SIG-M5 treated with dmso at 0.1 percent for 504 hours (cell line): ENCODE measurements at regions not wholly inside any gene's neighbourhood (a gene's known extent, or its start where the extent isn't known, plus 50 kb on each side); places are given as distances from the start of the nearest gene placed in this dataset.

Experiments
- DNase-seq: peaks from one replicate; lab custom pipeline; 2025; ENCODE audit not compliant: unreplicated experiment; lab: John Stamatoyannopoulos, UW

GRCh38 chr10:33754052-33754451, 419.6 kb upstream of the NRP1 start:
- no peak for DNase-seq

DNA sequence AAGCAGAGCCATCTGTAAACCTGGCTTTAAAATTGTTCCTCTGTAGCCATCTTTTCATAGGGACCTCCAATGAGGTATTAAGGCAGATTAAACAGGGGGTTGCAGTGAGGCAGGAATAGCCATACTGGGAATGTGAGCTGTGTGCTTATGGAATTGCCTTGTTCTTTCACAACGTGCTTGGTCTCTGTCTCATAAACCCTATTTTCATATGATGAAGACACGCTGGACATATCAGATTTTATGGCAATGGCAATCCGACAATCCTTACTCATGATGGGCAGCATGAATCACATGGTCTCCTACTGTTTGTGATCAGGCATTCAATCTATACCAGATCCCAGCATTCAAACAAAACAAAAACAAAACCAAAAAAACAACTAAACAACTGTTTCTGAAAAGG, 418.9 kb upstream of the NRP1 start:
- DNase-seq, result no peak

GRCh38 chr10:33749790-33750189, 415.3 kb upstream of the NRP1 start:
- DNase-seq, result no peak

DNA sequence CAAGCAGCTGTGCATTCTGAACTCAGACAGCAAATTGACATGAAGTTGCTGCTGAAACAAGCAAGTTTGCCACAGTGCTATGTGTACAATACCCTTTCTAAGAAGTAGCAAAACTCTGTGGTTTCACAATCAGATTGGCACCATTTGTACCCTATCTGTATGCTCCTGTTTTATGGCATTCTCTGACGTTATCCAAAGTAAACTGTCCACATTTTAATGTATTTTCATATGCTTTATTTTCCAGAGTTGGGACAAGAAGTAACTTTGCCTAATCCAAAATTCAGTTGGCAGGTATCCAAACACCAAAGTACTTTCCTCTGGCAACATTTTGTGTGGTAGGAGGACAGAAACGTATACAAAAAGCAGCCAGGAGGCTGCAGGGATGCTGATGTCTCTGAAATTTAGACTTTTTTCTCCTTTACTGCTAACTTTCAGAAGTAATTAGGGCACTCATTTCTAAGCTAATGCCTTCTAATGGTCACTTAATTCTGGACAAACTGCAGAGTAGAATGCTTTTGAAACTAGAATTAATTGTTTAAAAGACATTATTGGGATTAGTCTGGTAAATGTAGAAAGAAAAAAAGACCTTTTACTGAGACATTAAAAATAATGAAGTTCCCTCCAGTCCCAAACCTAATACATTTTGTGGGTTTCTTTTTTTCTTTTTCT, 414.7 kb upstream of the NRP1 start:
- DNase-seq, result no peak

DNA sequence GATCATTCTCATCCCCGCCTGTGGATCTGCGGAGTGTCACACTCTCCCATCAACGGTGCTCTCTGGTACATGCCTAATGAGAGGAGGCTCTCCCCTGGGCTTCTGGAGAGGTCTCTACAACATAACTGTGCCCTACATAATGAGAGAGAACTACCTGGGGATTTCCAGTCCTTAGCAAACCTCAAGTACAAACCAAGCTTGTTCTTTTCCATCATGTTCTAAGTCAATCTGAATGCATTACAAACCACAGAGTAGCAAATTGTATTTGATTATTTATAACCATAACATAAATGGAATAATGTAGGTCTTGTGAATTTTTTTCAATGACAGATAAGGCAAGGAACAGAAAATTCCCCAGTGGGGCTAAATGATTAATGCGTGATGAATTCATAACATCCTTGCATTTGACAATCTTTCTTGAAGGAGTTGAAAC, 412.4 kb upstream of the NRP1 start:
- no peak for DNase-seq

GRCh38 chr10:33746186-33746585, 411.7 kb upstream of the NRP1 start:
- DNase-seq, result no peak

DNA sequence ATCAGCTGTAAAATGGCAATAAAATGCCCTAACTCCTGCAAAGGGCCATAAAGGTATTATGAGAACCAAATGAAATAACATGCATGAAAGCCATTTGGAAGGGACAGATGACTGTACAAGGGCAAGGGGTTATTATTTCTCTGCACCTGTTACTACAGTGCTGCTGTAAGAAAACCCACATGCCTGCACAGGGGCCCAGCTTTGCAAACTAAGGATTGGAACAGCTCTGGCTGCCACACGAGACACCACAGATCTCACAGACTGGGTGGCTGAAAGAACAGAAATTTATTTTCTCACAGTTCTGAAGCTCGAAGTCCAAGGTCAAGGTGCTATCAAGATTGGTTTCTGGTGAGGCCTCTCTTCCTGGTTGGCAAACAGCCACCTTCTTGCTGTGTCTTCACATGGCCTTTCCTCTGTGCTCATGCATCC, 409.0 kb upstream of the NRP1 start:
- no peak for DNase-seq

DNA sequence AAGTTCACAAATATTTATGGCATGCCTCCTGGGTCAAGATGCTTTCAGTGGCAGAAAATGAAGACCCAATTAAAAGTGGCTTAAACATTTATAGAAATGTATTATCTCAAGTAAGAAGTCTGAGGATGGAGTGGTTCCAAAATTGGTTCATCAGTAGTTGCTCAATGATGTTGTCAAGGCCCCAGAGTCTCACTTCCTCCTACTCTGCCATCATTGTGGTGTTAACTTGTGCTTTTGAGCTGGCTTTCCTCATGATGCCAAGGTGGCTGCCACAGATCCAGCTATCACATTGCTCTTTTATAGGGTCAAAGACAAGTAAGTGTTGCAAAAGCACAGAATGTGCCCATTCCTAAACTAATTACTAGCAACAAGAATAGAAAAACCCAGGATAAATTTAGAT, 404.6 kb upstream of the NRP1 start:
- peak; percentile 34 for DNase-seq

- peak; percentile 10 for DNase-seq
Observed at GRCh38 chr10:33735464-33735923, 401.0 kb upstream of the NRP1 start.

- DNase-seq, result no peak
Observed at GRCh38 chr10:33734393-33735155, 400.1 kb upstream of the NRP1 start.

DNA sequence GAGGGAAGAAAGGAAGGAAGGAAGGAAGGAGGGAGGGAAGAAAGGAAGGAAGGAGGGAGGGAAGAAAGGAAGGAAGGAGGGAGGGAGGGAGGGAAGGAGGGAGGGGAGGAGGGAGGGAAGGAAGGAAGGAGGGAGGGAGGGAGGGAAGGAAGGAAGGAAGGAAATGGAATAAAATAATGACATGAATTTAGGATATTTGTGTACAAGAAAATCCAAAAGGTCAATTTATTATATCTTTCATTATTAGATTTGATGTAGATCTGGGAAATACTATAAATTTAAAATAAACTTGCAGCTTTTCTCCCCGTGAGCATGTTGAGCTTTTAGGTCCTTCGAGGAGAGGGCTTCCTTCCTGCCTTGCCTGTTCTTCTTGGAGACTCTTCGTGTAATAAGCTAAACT, 398.6 kb upstream of the NRP1 start:
- DNase-seq, result no peak

- DNase-seq, result no peak
Observed at GRCh38 chr10:33732161-33732680, 397.8 kb upstream of the NRP1 start.

DNA sequence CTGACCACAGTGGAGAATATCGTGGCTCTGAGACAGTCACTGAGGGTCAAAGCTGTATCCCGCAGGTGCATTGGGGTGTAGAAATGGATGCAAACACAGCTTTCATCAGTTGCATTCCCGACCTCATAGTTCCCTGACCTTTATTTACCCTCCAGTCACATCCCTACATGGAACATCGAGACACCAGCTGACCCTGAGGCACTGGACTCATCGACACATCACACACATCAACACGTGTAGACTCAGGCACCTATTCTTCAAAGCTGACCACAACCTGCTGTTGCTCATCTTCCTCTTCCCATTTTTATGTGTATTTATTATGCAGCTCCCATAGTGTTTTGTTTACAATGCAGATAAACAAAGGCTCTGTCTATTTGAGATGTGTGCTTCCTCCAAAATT, 396.9 kb upstream of the NRP1 start:
- no peak for DNase-seq

DNA sequence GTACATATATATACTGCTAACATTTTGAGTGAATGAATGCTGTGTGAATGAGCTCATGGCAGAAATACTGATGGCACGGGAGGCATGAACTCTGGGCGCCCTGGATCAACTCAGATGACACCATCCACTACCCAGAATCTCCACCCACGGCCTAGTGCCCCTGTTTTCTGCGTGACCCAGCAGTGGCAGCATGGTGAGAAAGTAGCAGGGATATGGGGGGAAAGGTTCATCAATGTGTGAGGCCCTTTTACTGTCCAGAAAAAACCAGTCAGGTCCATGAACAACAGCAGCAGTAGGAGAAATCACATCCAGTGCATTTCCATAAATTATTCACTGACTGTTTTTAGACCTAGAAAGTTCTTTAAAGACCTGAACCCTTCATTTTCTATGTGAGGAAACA, 391.0 kb upstream of the NRP1 start:
- no peak for DNase-seq

GRCh38 chr10:33723181-33723580, 388.7 kb upstream of the NRP1 start:
- DNase-seq, result no peak

- no peak for DNase-seq
Observed at GRCh38 chr10:33722067-33722466, 387.6 kb upstream of the NRP1 start.

DNA sequence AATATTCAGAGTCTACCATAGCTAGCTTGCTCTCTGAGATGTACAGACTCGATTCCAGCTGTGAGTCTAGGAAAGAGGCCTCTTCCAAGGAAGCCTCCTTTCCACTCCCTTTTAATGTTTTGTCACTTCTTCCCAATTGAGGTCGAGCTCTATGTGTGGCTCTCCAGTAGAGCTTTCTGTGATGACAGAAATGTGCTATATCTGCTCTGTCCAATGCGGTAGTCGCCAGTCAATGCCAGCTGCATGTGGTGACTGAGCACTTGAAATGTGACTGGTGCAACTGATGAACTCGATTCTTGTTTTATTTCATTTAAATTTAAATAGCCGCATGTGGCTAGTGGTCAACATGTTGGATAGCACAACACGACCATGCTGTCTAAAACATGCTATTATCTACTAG, 387.0 kb upstream of the NRP1 start:
- DNase-seq, result no peak

GRCh38 chr10:33720161-33720560, 385.7 kb upstream of the NRP1 start:
- no peak for DNase-seq

DNA sequence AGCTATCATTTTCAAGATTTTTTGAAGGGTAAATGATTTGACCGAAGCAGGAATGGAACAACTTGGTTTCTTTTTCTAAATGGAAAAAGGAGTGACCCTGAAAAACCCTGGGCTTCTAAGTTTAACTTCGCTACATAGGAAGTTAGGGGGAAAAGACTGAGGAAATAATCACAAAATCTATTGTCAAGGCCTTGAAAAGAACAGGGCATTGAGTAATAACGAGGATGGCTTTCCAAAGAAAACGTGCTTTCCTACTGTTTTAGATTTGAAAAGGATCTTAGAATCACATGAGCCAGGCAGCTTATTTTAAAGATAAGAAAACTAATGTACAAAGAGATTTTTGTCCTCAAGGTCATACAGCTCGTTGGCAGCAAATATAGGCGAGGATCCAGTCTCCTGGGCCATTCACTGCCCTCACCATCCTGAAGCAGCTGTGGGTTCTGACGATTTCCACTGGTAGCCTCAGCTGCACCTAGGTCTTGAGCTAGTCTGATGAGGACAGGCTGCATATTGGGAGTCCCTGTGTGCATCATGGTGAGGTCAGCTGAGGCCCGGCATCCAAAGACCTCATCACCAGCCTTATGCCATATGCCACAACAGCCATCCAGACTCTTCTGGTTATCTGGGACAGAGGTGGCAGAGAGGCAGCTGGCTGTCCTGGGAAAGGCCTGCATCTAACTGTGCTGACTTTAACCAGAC, 384.7 kb upstream of the NRP1 start:
- no peak for DNase-seq

DNA sequence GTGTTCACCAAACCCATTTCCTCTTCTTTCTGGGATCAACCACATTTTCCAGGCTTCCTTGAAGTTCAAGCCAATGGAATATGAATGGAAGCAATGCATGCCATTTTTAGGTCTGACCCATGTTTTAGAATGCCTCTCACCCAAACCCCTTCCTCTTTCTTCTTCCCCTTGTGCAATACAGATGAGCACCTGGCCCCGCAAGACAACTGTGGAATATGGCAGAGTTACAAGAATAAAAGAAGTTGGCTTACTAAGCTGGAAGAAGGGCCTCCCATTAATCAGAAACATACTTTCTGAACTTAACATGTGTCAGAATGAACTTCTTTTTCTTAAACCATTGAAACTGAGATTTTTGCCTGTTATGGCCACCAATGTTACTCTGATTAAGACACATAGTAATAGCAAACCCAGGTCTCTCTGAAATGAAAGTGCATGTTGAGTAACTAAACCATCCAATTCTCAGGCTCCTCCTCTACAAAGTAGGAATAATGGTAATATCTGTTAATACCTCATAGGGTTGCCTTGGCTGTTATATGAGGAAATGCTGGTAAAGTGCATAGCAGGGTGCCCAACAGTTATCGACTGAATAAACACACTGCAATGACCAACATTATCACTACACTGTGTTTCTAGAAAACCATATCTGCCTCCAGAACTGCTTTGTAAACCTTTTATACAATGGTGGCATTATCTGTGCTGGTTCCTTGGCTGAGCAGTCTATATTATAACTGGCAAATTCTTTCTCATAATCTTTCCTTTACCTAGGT, 382.2 kb upstream of the NRP1 start:
- DNase-seq, result no peak
